GM18508 (cell line): ENCODE measurements at regions not wholly inside any gene's neighbourhood (a gene's known extent, or its start where the extent isn't known, plus 50 kb on each side); places are given as distances from the start of the nearest gene placed in this dataset.

ENCODE experiments used
- ATAC-seq: cut with Tn5 transposase; IDR thresholded peaks from one replicate; pipeline ENCODE4 v1.9.1; 2021; ENCODE audit warnings: moderate number of reproducible peaks; ENCODE audit not compliant: insufficient read depth, unreplicated experiment

GRCh38 chr3:22895671-22896070 is 307.5 kb upstream of the UBE2E2 start:
- no peak for ATAC-seq

- no peak for ATAC-seq
These were observed 304.6 kb upstream of the UBE2E2 start for GRCh38 chr3:22898558-22898957.

- ATAC-seq, result no peak
These were observed 303.7 kb upstream of the UBE2E2 start for GRCh38 chr3:22899441-22899840.

- ATAC-seq, result no peak
These were observed 302.8 kb upstream of the UBE2E2 start for GRCh38 chr3:22900296-22900695.

- ATAC-seq, result no peak
These were observed 301.4 kb upstream of the UBE2E2 start for GRCh38 chr3:22901684-22902083.

GRCh38 chr3:22907161-22907780 is 295.9 kb upstream of the UBE2E2 start:
- no peak for ATAC-seq

GRCh38 chr3:22907796-22908195 is 295.3 kb upstream of the UBE2E2 start:
- ATAC-seq, result no peak

- no peak for ATAC-seq
These were observed 294.1 kb upstream of the UBE2E2 start for GRCh38 chr3:22908989-22909507.

GRCh38 chr3:22916933-22917332 is 286.2 kb upstream of the UBE2E2 start:
- no peak for ATAC-seq

- no peak for ATAC-seq
These were observed 283.1 kb upstream of the UBE2E2 start for GRCh38 chr3:22920006-22920405.

GRCh38 chr3:22922317-22922716 is 280.8 kb upstream of the UBE2E2 start:
- ATAC-seq, result no peak

- no peak for ATAC-seq
These were observed 279.4 kb upstream of the UBE2E2 start for GRCh38 chr3:22923711-22924110.

- no peak for ATAC-seq
These were observed 274.7 kb upstream of the UBE2E2 start for GRCh38 chr3:22928216-22929110.

GRCh38 chr3:22933051-22933840 is 269.9 kb upstream of the UBE2E2 start:
- no peak for ATAC-seq

- no peak for ATAC-seq
These were observed 269.3 kb upstream of the UBE2E2 start for GRCh38 chr3:22933841-22934116.

- ATAC-seq, result no peak
These were observed 268.1 kb upstream of the UBE2E2 start for GRCh38 chr3:22935040-22935439.

GRCh38 chr3:22937536-22937935 is 265.6 kb upstream of the UBE2E2 start:
- ATAC-seq, result no peak

- no peak for ATAC-seq
These were observed 264.4 kb upstream of the UBE2E2 start for GRCh38 chr3:22938739-22939138.

- no peak for ATAC-seq
These were observed 263.8 kb upstream of the UBE2E2 start for GRCh38 chr3:22939349-22939748.

- no peak for ATAC-seq
These were observed 262.8 kb upstream of the UBE2E2 start for GRCh38 chr3:22940285-22940684.

- ATAC-seq, result no peak
These were observed 260.1 kb upstream of the UBE2E2 start for GRCh38 chr3:22942981-22943380.
